ENCODE measurements at regions not wholly inside any gene's neighbourhood (a gene's known extent, or its start where the extent isn't known, plus 50 kb on each side); places are given as distances from the start of the nearest gene placed in this dataset.
"Not testable (repeated sequence)": the region's sequence is repeated elsewhere in the genome, so short reads cannot be mapped to it uniquely, and the experiment has no call there.

DNA sequence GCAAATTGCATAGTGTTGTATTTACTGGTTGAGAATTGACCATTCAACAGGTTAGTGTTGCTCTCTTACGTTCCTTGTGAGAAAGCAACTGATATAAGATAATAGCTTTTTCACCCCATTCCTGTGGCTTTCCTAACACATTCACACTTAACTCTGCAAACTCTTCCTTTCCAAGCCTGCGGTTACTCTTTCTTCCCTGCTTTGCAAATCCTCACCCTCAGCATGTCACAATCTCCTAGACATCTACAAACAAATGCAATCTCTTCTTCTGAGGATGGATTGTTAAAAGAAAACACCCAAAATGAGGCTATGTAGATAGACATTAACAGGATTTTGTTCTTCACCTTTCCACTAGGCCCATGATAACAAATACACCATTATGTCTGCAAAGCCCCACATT is 771.7 kb upstream of the PCDH7 start:
- no peak for DNase-seq

DNA sequence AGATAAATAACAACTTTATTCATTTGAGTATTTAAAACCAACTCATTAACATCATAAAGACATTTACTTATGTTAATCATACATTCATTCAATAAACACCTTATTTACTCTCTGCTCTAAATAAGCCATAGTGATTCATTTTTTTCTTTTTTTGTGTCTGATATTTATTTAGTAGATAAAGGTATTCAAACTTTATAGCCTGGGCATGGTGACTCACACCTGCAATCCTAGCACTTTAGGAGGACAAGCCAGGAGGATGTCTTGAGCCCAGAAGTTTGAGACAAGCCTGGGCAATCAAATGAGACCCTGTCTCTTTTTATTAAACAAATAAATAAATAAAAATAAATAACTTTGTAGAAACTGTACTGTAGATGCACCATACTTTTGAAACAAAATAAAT is 771.3 kb upstream of the PCDH7 start:
- DNase-seq, result no peak

DNA sequence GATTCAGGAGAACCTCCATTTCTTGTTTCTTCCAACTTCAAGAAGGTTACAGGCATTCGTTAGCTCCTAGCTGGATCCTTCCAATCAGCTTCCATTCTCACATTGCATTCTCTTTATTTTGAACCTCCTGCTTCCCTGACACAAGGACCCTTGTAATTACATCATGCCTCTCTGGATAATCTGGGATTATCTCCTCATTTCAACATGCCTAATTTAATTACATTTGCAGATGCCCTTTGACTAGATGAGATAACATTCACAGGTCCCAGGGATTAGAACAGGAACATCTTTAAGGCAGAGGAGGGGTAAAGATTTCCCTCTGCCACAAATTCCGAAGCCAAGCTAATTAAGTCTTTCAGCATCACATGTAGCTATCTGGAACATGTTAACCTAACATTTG is 753.8 kb upstream of the PCDH7 start:
- DNase-seq, result no peak

GRCh38 chr4:29970626-29971025 is 749.5 kb upstream of the PCDH7 start:
- DNase-seq, result peak; percentile 1

DNA sequence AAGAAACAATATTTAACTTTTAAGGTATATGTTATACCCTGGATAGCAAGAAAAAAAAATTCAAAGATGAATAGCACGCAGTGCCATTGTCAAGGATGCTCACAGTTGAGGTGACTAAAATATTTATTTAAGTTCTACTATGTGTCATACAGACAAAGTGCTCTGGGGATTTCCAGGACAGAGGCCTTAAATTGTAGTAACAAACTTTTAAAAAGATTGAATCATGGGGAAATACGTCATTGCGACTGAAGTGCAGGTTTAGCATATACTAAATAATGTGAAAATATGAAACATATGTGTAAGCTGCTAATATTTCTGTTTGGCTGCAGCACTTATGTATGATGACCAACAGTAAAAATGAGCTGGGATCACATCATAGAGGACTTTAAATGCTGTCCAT is 748.0 kb upstream of the PCDH7 start:
- DNase-seq, result no peak

DNA sequence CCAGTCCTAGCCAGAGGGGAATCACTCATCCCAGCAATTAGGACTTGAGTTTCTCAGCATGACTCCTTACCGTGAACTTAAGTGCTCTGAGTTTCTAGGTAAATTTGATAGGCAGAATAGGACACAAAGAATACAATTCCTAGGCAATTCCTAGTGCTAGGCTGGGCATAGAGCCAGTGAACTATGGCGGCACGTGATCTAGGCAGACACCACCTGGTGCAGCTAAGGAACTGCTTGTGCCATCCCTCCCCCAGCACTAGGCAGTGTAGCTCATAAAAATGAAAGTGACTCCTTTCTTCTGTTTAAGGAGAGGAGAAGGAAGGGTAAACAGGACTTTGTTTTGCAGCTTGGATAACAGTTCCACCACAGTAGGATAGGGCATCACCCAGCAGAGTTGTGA is 736.3 kb upstream of the PCDH7 start:
- DNase-seq, result no peak

GRCh38 chr4:30001628-30002027 is 718.5 kb upstream of the PCDH7 start:
- no peak for DNase-seq

- no peak for DNase-seq
Measured at GRCh38 chr4:30002341-30002740, 717.8 kb upstream of the PCDH7 start.

- DNase-seq, result no peak
Measured at GRCh38 chr4:30005995-30006394, 714.2 kb upstream of the PCDH7 start.

GRCh38 chr4:30024526-30024925 is 695.6 kb upstream of the PCDH7 start:
- no peak for DNase-seq

GRCh38 chr4:30028826-30029225 is 691.3 kb upstream of the PCDH7 start:
- peak; percentile 12 for DNase-seq

DNA sequence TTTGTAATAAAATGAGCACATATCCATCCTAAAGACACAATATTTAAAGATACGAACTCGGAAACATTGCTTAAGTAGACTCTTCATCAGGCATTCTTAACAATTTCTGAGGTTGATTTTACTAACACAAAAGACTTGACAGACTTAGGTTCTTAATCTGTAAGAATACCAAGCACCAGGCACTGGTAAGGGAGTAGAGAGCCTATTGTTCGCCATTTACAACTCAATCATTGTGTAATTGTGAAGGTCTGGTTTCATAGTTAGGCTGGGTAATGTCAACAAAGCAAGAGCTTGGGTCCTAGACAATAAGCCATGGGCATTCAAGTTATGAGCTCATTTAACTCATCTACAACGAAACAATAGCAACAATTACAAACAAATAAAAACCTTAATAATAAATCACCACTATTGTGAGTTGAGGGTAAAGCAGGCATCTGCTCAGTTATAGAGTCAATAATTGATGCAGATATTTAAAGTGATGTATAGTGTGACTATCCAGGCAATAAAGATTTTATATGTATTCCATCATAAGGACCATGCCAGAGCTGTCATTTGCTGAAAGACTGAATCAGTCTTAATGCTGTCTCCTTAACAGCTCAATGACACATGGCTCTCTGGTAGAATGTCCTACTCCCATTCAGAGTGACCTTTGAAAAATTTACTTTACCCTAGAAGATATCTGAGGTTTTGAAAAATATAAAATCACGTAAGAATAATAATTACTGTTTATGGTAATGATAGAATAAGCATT is 664.0 kb upstream of the PCDH7 start:
- no peak for DNase-seq

GRCh38 chr4:30068234-30068633 is 651.9 kb upstream of the PCDH7 start:
- DNase-seq, result peak; percentile 5

GRCh38 chr4:30073011-30073710 is 647.0 kb upstream of the PCDH7 start:
- no peak for DNase-seq

- not testable (repeated sequence) for DNase-seq
Measured at GRCh38 chr4:30092420-30093128, 627.6 kb upstream of the PCDH7 start.

GRCh38 chr4:30094887-30095286 is 625.3 kb upstream of the PCDH7 start:
- no peak for DNase-seq

- no peak for DNase-seq
Measured at GRCh38 chr4:30103455-30103854, 616.7 kb upstream of the PCDH7 start.

GRCh38 chr4:30116401-30116800 is 603.8 kb upstream of the PCDH7 start:
- DNase-seq, result no peak

DNA sequence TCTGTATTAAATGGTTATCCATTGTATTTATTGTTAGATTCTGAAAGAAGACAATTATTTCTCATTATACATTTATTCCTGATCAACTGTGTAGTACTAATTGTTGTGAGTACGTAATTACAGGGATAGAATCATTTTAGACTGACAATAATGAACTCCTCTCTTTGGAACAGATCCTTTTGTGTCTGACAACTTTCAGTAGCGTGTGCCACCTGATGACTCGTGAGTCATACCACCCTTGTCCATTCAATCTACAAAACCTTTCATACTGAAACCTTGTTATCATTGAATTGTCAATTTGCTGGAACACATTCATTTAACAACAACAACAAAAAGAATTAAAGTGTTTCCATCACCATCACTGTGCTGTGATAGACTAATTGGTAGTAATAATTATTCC is 602.7 kb upstream of the PCDH7 start:
- no peak for DNase-seq

GRCh38 chr4:30122711-30123110 is 597.5 kb upstream of the PCDH7 start:
- no peak for DNase-seq

- DNase-seq, result not testable (repeated sequence)
Measured at GRCh38 chr4:30124621-30125020, 595.5 kb upstream of the PCDH7 start.

GRCh38 chr4:30125868-30126267 is 594.3 kb upstream of the PCDH7 start:
- no peak for DNase-seq

- no peak for DNase-seq
Measured at GRCh38 chr4:30126351-30126750, 593.8 kb upstream of the PCDH7 start.
